ENCODE measurements at regions not wholly inside any gene's neighbourhood (a gene's known extent, or its start where the extent isn't known, plus 50 kb on each side); places are given as distances from the start of the nearest gene placed in this dataset.
"Not testable (repeated sequence)": the region's sequence is repeated elsewhere in the genome, so short reads cannot be mapped to it uniquely, and the experiment has no call there.

DNA sequence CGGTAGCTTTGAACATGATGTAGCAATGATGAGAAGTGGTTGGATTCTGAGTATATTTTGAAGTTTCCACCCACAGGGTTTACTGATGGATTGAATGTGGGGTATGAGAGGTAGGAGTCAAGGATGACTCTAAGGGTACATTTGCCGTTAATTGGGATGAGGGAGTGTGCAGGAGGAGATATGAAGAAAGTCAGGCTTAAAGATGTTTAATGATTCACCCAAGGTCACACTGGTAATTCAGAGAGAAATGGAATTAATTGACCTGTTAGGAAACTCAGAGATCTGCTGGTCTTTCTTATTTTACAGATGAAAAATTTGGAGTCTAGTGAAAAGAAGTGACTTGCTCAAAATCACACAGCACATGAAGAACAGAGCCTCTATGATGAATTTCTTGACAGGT lies 390.7 kb downstream of the GBA3 start:
- Mint-ChIP-seq H3K4me3 (ENCODE audit: unreplicated experiment) (no peak overlapping the region), H3K36me3 (ENCODE audit: unreplicated experiment) (peaks cover 21% of the 10 kb centered on the region), H3K4me1 (ENCODE audit: low read depth, unreplicated experiment) (no peaks in the 10 kb centered on the region), H3K27me3 (ENCODE audit: unreplicated experiment) (peaks cover 2% of the 10 kb centered on the region), H3K27ac (ENCODE audit: unreplicated experiment) (no peak overlapping the region), H3K9me3 (ENCODE audit: unreplicated experiment) (peaks cover 4% of the 10 kb centered on the region)
- TF ChIP-seq, protein P1, sequence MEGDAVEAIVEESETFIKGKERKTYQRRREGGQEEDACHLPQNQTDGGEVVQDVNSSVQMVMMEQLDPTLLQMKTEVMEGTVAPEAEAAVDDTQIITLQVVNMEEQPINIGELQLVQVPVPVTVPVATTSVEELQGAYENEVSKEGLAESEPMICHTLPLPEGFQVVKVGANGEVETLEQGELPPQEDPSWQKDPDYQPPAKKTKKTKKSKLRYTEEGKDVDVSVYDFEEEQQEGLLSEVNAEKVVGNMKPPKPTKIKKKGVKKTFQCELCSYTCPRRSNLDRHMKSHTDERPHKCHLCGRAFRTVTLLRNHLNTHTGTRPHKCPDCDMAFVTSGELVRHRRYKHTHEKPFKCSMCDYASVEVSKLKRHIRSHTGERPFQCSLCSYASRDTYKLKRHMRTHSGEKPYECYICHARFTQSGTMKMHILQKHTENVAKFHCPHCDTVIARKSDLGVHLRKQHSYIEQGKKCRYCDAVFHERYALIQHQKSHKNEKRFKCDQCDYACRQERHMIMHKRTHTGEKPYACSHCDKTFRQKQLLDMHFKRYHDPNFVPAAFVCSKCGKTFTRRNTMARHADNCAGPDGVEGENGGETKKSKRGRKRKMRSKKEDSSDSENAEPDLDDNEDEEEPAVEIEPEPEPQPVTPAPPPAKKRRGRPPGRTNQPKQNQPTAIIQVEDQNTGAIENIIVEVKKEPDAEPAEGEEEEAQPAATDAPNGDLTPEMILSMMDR (IDR thresholded peaks at IDR 0.05; ENCODE audit: partially characterized antibody, unreplicated experiment) = no peak
- no peak for DNase-seq

DNA sequence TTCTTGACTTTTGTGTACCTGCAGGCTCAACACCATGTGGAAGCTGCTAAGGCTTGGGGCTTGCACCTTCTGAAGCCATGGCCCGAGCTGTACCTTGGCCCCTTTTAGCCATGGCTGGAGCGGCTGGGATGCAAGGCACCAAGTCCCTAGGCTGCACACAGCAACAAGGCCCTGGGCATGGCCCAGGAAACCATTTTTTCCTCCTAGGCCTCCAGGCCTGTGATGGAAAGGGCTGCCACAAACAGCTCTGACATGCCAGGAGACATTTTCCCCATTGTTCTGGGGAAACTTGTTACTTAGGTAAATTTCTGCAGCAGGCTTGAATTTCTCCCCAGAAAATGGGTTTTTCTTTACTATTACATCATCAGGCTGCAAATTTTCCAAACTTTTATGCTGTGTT lies 387.4 kb downstream of the GBA3 start:
- DNase-seq; H3K9me3 Mint-ChIP-seq (ENCODE audit: unreplicated experiment); H3K27me3 Mint-ChIP-seq (ENCODE audit: unreplicated experiment); H3K4me3 Mint-ChIP-seq (ENCODE audit: unreplicated experiment); H3K4me1 Mint-ChIP-seq (ENCODE audit: low read depth, unreplicated experiment); H3K27ac Mint-ChIP-seq (ENCODE audit: unreplicated experiment): not testable (repeated sequence)
- H3K36me3 Mint-ChIP-seq (ENCODE audit: unreplicated experiment) = peaks cover 21% of the 10 kb centered on the region

DNA sequence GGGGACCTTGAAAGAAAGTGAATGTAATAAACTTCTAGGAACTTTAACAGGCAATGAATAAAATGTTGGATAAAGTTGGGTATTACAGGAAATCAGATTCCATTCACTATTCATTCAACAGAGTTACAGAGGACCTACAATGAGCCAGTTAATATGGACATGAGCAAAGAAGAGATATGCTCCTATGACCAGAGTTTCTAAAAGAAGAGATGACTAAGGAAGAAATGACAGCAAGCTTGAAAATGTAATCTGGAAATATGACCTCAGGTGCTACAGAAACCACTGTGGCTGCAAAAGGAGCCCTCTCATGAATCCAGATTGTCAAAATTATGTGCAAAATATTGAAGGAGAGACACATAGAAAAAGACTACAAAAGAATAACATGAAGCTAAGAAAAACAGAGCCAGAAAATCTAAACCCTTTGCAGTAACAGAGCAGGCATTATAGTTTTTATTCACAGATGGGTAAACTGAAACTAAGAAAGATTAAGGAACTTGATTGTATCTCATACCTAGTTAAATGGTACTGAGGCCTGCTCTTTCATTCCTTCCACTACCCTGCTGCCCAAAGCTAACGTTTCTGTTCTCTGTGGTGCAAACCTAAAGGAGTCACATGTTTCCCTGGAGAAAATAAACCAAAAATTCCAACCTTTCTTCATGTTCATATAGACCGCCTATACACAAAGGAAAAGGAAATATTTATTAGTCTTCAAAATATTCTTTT lies 378.3 kb downstream of the GBA3 start:
- Mint-ChIP-seq H3K9me3 (ENCODE audit: unreplicated experiment) (no peaks in the 10 kb centered on the region), H3K27me3 (ENCODE audit: unreplicated experiment) (no peaks in the 10 kb centered on the region), H3K36me3 (ENCODE audit: unreplicated experiment) (no peaks in the 10 kb centered on the region), H3K27ac (ENCODE audit: unreplicated experiment) (no peak overlapping the region), H3K4me3 (ENCODE audit: unreplicated experiment) (no peak overlapping the region), H3K4me1 (ENCODE audit: low read depth, unreplicated experiment) (no peaks in the 10 kb centered on the region)
- no peak for DNase-seq
- TF ChIP-seq, protein P1 (IDR thresholded peaks at IDR 0.05; ENCODE audit: partially characterized antibody, unreplicated experiment) = no peak

DNA sequence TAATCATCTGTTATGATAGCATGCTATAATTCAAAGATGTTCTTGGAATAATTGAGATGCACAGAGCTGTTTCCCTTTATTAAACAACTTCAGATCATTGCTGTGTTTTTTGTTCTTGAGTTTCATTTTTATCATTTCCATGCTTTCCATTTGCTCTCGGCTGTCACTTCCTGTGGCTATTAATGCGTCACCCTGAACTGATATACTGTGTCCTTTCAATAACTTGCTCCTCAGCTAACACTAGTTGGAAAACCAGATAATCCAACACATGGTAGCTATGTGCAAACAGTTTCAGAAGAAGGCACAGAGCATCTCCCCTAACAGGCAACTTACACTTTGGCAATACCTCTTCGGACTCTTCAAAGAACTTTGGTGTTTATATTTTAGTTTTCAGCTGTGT lies 376.0 kb downstream of the GBA3 start:
- no peak for DNase-seq
- H3K4me1 Mint-ChIP-seq (ENCODE audit: low read depth, unreplicated experiment) = no peaks in the 10 kb centered on the region
- no peak overlapping the region for H3K4me3 Mint-ChIP-seq (ENCODE audit: unreplicated experiment)
- H3K27ac Mint-ChIP-seq (ENCODE audit: unreplicated experiment) = no peak overlapping the region
- TF ChIP-seq, protein P1 (IDR thresholded peaks at IDR 0.05; ENCODE audit: partially characterized antibody, unreplicated experiment) = no peak
- H3K36me3 Mint-ChIP-seq (ENCODE audit: unreplicated experiment) = no peaks in the 10 kb centered on the region
- H3K27me3 Mint-ChIP-seq (ENCODE audit: unreplicated experiment) = no peaks in the 10 kb centered on the region
- H3K9me3 Mint-ChIP-seq (ENCODE audit: unreplicated experiment) = no peaks in the 10 kb centered on the region

DNA sequence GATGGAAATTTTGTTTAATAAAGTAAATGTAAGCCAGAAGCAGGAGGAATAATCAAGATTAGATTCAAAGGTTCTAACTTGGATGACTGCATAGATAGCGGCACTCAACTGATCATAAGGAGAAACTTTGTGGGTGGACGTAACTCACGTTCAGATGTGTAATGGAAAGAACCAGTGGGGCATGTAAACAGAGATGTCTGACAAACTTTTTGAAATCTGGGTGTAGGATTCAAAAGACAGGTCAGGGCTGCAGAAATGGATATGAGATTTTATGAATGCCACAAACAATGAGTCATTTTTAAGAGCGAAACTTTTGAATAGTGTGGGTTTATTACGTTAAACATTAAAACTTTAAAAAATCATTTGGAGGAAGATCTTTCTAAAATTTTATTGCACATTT lies 375.6 kb downstream of the GBA3 start:
- TF ChIP-seq, protein P1 (IDR thresholded peaks at IDR 0.05; ENCODE audit: partially characterized antibody, unreplicated experiment) = no peak

More for the DNA sequence above, 375.6 kb downstream of the GBA3 start:
- no peak for DNase-seq
- no peaks in the 10 kb centered on the region for H3K27me3 Mint-ChIP-seq (ENCODE audit: unreplicated experiment)
- H3K9me3 Mint-ChIP-seq (ENCODE audit: unreplicated experiment) = no peaks in the 10 kb centered on the region
- H3K27ac Mint-ChIP-seq (ENCODE audit: unreplicated experiment) = no peak overlapping the region
- no peak overlapping the region for H3K4me3 Mint-ChIP-seq (ENCODE audit: unreplicated experiment)
- H3K36me3 Mint-ChIP-seq (ENCODE audit: unreplicated experiment) = no peaks in the 10 kb centered on the region
- no peaks in the 10 kb centered on the region for H3K4me1 Mint-ChIP-seq (ENCODE audit: low read depth, unreplicated experiment)
